Fibroblast of skin of scalp (primary cell): ENCODE measurements at regions not wholly inside any gene's neighbourhood (a gene's known extent, or its start where the extent isn't known, plus 50 kb on each side); places are given as distances from the start of the nearest gene placed in this dataset.

Experiments
- DNase-seq: peaks from one replicate; pipeline ENCODE4 v3.0.0-alpha.2; 2013

GRCh38 chr5:15447209-15447608, 52.8 kb upstream of the FBXL7 start:
- no peak for DNase-seq

GRCh38 chr5:15446552-15446951, 53.4 kb upstream of the FBXL7 start:
- peak; percentile 86 for DNase-seq

- DNase-seq: no peak
These were observed 57.8 kb upstream of the FBXL7 start for GRCh38 chr5:15442193-15442570.

GRCh38 chr5:15441433-15442192, 58.4 kb upstream of the FBXL7 start:
- DNase-seq: no peak

GRCh38 chr5:15440434-15440833, 59.5 kb upstream of the FBXL7 start:
- DNase-seq: peak; percentile 52

- no peak for DNase-seq
These were observed 60.2 kb upstream of the FBXL7 start for GRCh38 chr5:15439801-15440200.

- DNase-seq: peak; percentile 11
These were observed 66.3 kb upstream of the FBXL7 start for GRCh38 chr5:15433709-15434108.

GRCh38 chr5:15431923-15432322, 68.1 kb upstream of the FBXL7 start:
- no peak for DNase-seq

- DNase-seq: peak; percentile 33
These were observed 74.2 kb upstream of the FBXL7 start for GRCh38 chr5:15425766-15426165.

GRCh38 chr5:15424769-15425168, 75.2 kb upstream of the FBXL7 start:
- no peak for DNase-seq

GRCh38 chr5:15421921-15422412, 78.0 kb upstream of the FBXL7 start:
- DNase-seq: peak; percentile 10

GRCh38 chr5:15421381-15421780, 78.6 kb upstream of the FBXL7 start:
- no peak for DNase-seq

- no peak for DNase-seq
These were observed 79.8 kb upstream of the FBXL7 start for GRCh38 chr5:15420201-15420600.

GRCh38 chr5:15417156-15417555, 82.8 kb upstream of the FBXL7 start:
- DNase-seq: no peak

GRCh38 chr5:15406478-15406877, 93.5 kb upstream of the FBXL7 start:
- DNase-seq: peak; percentile 49

GRCh38 chr5:15393146-15393545, 106.8 kb upstream of the FBXL7 start:
- DNase-seq: peak; percentile 42

- DNase-seq: peak; percentile 44
These were observed 108.1 kb upstream of the FBXL7 start for GRCh38 chr5:15391704-15392397.

- DNase-seq: no peak
These were observed 111.1 kb upstream of the FBXL7 start for GRCh38 chr5:15388866-15389265.

- DNase-seq: peak; percentile 54
These were observed 112.0 kb upstream of the FBXL7 start for GRCh38 chr5:15387931-15388524.

- no peak for DNase-seq
These were observed 113.9 kb upstream of the FBXL7 start for GRCh38 chr5:15386122-15386521.

GRCh38 chr5:15385553-15385952, 114.4 kb upstream of the FBXL7 start:
- DNase-seq: no peak

- no peak for DNase-seq
These were observed 114.9 kb upstream of the FBXL7 start for GRCh38 chr5:15385037-15385436.

GRCh38 chr5:15384581-15384980, 115.4 kb upstream of the FBXL7 start:
- DNase-seq: no peak

- no peak for DNase-seq
These were observed 115.8 kb upstream of the FBXL7 start for GRCh38 chr5:15384176-15384575.
